CD4-positive, alpha-beta T cell treated with Interferon alpha-2 for 1 hour (primary cell): ENCODE measurements at regions not wholly inside any gene's neighbourhood (a gene's known extent, or its start where the extent isn't known, plus 50 kb on each side); places are given as distances from the start of the nearest gene placed in this dataset.
"Not testable (repeated sequence)": the region's sequence is repeated elsewhere in the genome, so short reads cannot be mapped to it uniquely, and the experiment has no call there.

Source experiments
- DNase-seq, 2 donors: peaks; one replicate each; pipeline ENCODE4 v3.0.0-alpha.2; 2020 to 2022

GRCh38 chr6:90369024-90369519 lies 72.4 kb upstream of the BACH2 start:
- peak; percentile 17 to 27 for DNase-seq

- no peak for DNase-seq
These were observed 72.0 kb upstream of the BACH2 start for GRCh38 chr6:90368601-90369000.

DNA sequence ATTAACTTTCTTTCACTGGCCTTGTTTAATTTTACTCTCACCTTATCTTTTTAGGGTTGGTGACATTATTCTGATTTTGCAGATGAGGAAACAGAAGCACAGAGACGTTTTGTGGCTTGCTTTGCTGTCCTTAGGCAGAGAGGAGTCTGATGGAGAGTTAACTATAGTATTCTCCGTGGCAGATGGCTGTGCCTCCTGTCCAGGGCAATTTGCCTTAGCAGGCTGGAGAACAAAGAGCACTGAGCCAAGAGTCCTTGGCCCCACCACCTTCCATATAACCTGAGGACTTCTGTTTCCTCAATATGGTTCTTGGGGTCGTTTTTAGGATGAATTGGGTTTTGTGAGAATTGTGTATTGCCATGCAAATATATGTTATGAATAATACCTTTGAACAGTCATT lies 71.4 kb upstream of the BACH2 start:
- no peak for DNase-seq

- no peak for DNase-seq
These were observed 69.0 kb upstream of the BACH2 start for GRCh38 chr6:90365565-90366219.

DNA sequence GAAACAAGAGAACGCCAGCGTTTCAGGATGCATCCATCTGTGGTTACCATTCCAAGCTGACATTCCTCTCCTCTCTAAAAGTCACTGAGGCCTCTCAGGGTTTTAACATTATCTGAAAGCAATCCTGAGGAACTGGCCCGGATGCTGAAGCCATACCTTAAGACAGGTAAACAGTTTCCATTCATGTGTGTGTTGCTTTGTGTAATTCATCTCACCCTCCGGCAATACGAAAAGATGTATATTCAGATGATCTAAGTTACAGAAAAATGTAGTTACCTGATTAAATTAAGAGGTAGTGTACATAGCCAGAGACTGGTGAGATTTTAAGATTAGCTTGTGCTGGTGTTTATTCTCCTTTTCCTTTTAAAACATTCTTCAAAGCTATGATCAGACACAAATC lies 68.4 kb upstream of the BACH2 start:
- DNase-seq = no peak

- DNase-seq = no peak
These were observed 67.6 kb upstream of the BACH2 start for GRCh38 chr6:90364286-90364685.

GRCh38 chr6:90362318-90362717 lies 65.7 kb upstream of the BACH2 start:
- DNase-seq = no peak

- no peak for DNase-seq
These were observed 64.5 kb upstream of the BACH2 start for GRCh38 chr6:90361174-90361573.

DNA sequence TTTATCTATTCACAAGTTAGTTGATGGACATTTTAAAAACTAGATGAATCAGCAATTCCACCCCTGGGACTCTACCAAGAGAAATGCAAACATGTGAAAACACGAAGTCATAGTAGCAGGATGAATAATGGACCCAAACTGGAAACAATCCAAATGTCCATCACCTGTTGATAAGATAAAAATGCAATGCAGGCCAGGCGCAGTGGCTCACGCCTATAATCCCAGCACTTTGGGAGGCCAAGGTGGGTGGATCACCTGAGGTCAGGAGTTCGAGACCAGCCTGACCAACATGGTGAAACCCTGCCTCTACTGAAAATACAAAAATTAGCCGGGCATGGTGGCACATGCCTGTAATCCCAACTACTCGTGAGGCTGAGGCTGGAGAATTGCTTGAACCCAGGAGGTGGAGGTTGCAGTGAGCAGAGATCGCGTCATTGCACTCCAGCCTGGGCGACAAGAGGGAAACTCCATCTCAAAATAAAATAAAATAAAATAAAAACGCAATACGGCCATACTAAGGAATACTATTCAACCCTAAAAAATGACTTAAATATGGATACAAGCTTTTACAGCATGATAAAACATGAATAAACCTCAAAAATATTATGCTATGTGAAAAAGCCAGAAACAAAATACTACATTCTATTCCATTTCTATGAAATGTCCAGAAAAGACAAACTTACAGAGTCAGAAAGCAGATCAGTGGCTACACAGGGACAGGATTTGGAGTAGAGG lies 61.6 kb upstream of the BACH2 start:
- DNase-seq = not testable (repeated sequence)

DNA sequence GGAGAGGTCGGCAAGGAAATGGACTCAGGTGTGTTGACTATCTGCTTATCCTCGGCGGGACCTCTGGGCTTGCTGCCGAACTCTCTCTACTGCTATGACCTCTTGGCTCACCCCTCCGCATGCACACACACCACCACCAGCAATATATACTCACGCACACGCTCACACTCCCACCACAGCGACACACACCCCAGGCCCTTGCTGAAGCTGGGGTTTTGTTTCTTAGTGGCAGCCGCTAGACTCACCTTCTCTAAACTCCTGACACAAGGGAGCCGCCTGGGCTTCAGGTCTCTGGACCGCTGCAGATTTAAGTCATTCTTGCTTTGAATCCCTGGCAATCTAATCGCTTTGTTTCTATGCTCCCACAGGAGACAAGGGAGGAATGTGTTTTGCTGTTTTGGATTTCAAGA lies 59.4 kb upstream of the BACH2 start:
- DNase-seq = no peak

- DNase-seq = no peak
These were observed 58.3 kb upstream of the BACH2 start for GRCh38 chr6:90354961-90355360.

- no peak for DNase-seq
These were observed 55.1 kb upstream of the BACH2 start for GRCh38 chr6:90351696-90352095.

DNA sequence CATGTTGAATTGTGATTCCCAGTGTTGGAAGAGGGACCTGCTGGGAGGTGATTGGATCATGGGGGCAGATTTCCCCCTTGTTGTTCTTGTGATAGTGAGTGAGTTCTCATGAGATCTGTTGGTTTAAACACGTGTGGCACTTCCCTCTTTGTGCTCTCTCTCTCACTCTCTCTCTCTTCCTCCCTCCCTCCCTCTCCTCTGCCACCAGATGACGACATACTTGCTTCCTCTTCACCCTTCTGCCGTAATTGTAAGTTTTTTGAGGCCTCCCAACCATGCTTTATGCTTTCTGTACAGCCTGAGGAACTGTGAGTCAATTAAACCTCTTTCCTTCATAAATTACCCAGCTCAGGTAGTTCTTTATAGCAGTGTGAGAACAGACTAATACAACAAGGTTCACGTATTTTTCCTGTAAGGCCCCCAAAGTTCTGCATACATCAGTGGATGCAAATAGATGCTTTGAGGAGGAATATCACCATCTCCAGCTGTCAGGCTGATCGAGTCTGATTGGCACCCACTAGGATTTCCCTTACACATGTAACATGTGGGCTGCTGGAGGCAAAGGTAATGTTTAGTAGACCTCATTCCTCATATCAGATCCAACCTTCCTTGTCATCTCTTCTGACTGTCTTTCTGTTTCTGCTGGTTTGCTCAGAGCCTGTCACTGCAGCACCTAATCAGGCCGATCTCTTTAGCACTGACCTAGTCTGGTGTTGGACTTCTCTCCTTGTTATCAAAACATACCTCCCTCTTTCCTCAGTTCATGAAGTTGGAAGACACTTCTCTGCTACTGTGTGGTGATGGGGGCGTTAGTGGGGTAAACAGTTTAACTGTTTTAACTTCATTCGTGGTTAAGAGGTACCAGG lies 54.3 kb upstream of the BACH2 start:
- DNase-seq = peak; percentile 66 to 81

DNA sequence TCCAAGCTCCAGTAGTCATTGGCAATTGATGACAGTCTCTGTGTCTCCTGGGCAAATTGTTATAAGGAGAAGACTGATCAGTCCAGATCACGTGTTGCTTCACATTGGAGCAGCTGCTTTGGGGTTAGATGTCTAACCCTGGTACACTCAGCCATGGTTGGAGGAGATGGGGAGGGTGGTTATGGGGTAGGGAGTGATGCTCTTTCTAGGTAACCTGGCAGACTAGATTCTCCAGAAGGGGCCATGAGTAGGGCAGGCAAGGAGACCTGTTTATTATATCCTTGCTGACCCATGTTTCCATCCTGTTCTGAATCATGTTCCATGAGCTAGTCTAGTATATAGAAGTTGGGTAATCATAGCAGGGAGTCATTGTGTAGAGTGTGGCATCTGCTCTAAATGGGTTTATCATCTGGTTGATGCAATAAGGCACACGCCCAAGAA lies 50.8 kb upstream of the BACH2 start:
- DNase-seq = no peak

- no peak for DNase-seq
These were observed 50.1 kb upstream of the BACH2 start for GRCh38 chr6:90346729-90347128.
